Endothelial cell of umbilical vein (primary cell): ENCODE measurements at regions not wholly inside any gene's neighbourhood (a gene's known extent, or its start where the extent isn't known, plus 50 kb on each side); places are given as distances from the start of the nearest gene placed in this dataset.

Experiments used
- BruUV-seq: library from RNA; stranded (reverse); fragments of 400-500 nt; replicated peaks from 2 replicates; lab custom pipeline; 2021; lab: Mats Ljungman, UMichigan
- CTCF ChIA-PET: fragments of 300-600, 350-600 bp; sonication (Branson Sonifier 250); formaldehyde crosslinking; loops from one replicate; lab custom pipeline; 2021; ENCODE audit warnings: antibody characterized with exemption, inconsistent platforms; lab: Charles Lee
- POLR2A ChIA-PET: fragments of 300-600, 350-600 bp; sonication (Branson Sonifier 250); formaldehyde crosslinking; loops from one replicate; lab custom pipeline; 2021; ENCODE audit warnings: antibody characterized with exemption, inconsistent platforms; lab: Charles Lee
- DNase-seq: peaks from one replicate; pipeline ENCODE4 v3.0.0-alpha.2; 2011; ENCODE audit warnings: low read depth, low spot score
- FAIRE-seq: peaks from 2 replicates; lab custom pipeline; 2011; peaks lifted over from hg19 to GRCh38; lab: Jason Lieb, UNC
- H2AFZ ChIP-seq: 2 replicates; pipeline ENCODE4 v1.6.0; 2012; ENCODE audit warnings: low read depth, low read length, control low read depth, inconsistent platforms
- H3K27ac ChIP-seq: 2 replicates; pipeline ENCODE4 v1.5.1; 2011; ENCODE audit warnings: low read depth, mild to moderate bottlenecking, control low read depth, low read length, moderate library complexity; ENCODE audit not compliant: insufficient read depth
- H3K27me3 ChIP-seq, 2 experiments: 2 replicates each; pipeline versions ENCODE4 v1.6.0 to v1.6.1; 2011; ENCODE audit warnings: low read length in 2 of 2, mixed read lengths in 1 of 2; ENCODE audit not compliant: control insufficient read depth in 2 of 2, insufficient read depth in 2 of 2
- H3K36me3 ChIP-seq, 2 experiments: 2 replicates in 1 of 2; 3 replicates in 1 of 2; pipeline ENCODE4 v1.5.1; 2011; ENCODE audit warnings: low read length in 2 of 2, mild to moderate bottlenecking in 1 of 2, moderate library complexity in 1 of 2; ENCODE audit not compliant: control insufficient read depth in 2 of 2, insufficient read depth in 2 of 2; ENCODE audit errors: extremely low read depth in 1 of 2
- H3K4me1 ChIP-seq: 3 replicates; pipeline ENCODE4 v1.5.1; 2011; ENCODE audit warnings: mild to moderate bottlenecking, low read length; ENCODE audit not compliant: control insufficient read depth, insufficient read depth; ENCODE audit errors: extremely low read depth
- H3K4me2 ChIP-seq: 2 replicates; pipeline ENCODE4 v1.6.1; 2011; ENCODE audit warnings: low read length, control low read depth, mixed read lengths; ENCODE audit not compliant: insufficient read depth
- H3K4me3 ChIP-seq, 3 experiments: fragments of 200-600 bp in 1 of 3; sonication (generic), shearing (Covaris generic) in 1 of 3; replicated peaks in 1 of 3; 2 replicates each; pipeline ENCODE4 v1.5.1; 2011 to 2016; ENCODE audit warnings: control low read depth in 3 of 3, low read length in 3 of 3, mild to moderate bottlenecking in 2 of 3, inconsistent platforms in 1 of 3, low read depth in 1 of 3, moderate library complexity in 1 of 3; ENCODE audit not compliant: insufficient read depth in 1 of 3
- H3K79me2 ChIP-seq: 2 replicates; pipeline ENCODE4 v1.6.0; 2012; ENCODE audit warnings: low read length, inconsistent platforms; ENCODE audit not compliant: control insufficient read depth, insufficient read depth
- H3K9ac ChIP-seq: replicated peaks from 2 replicates; pipeline ENCODE3; 2011; ENCODE audit warnings: low read length, control low read depth; ENCODE audit not compliant: insufficient read depth; ENCODE audit errors: extremely low read depth
- H3K9me1 ChIP-seq: replicated peaks from 3 replicates; pipeline ENCODE4 v1.6.0; 2011; ENCODE audit warnings: mild to moderate bottlenecking, low read length; ENCODE audit not compliant: control insufficient read depth, insufficient read depth; ENCODE audit errors: extremely low read depth
- H3K9me3 ChIP-seq: replicated peaks from 2 replicates; pipeline ENCODE4 v1.5.1; 2012; ENCODE audit warnings: low read length, inconsistent platforms; ENCODE audit not compliant: control insufficient read depth, insufficient read depth
- H4K20me1 ChIP-seq: replicated peaks from 2 replicates; pipeline ENCODE3; 2011; ENCODE audit warnings: mild to moderate bottlenecking, low read length; ENCODE audit not compliant: control insufficient read depth, insufficient read depth; ENCODE audit errors: extremely low read depth
- EZH2 ChIP-seq: IDR thresholded peaks from 2 replicates; pipeline ENCODE4 v1.6.1; 2012; ENCODE audit warnings: borderline replicate concordance, low read depth, mild to moderate bottlenecking, moderate library complexity, low read length, inconsistent platforms; ENCODE audit not compliant: severe bottlenecking
- FOS ChIP-seq: IDR thresholded peaks from 2 replicates; pipeline ENCODE4 v1.6.1; 2011; ENCODE audit warnings: mild to moderate bottlenecking, low read length, moderate library complexity, borderline replicate concordance; ENCODE audit not compliant: insufficient read depth
- GATA2 ChIP-seq: IDR thresholded peaks from 2 replicates; pipeline ENCODE4 v1.7.0; 2011; ENCODE audit warnings: low read depth, mild to moderate bottlenecking, moderate library complexity, mixed read lengths, low read length; ENCODE audit not compliant: insufficient read length, insufficient read depth
- JUN ChIP-seq: IDR thresholded peaks from 2 replicates; pipeline ENCODE4 v1.6.1; 2011; ENCODE audit warnings: borderline replicate concordance, low read depth; ENCODE audit not compliant: insufficient read length, insufficient read depth
- MYC ChIP-seq: IDR thresholded peaks from one replicate; pipeline ENCODE4 v1.6.1; 2011; ENCODE audit warnings: mild to moderate bottlenecking, low read depth, low read length
- POLR2A ChIP-seq: IDR thresholded peaks from 2 replicates; pipeline ENCODE4 v1.6.1; 2012; ENCODE audit warnings: low read depth, mild to moderate bottlenecking, control low read depth, low read length
- POLR2AphosphoS5 ChIP-seq: IDR thresholded peaks from 2 replicates; pipeline ENCODE4 v1.6.1; 2012; ENCODE audit warnings: low read depth, mild to moderate bottlenecking, control low read depth, low read length, moderate library complexity; ENCODE audit not compliant: insufficient read depth
- dilution Hi-C: fragments of 300-500 bp; cut with MboI; formaldehyde crosslinking; loops from one replicate; pipeline ENCODE4 v1.15.0; 2019; ENCODE audit warnings: low sequenced_read_pairs; ENCODE audit not compliant: extremely low pct_ligation_motif_present
- intact Hi-C: fragments of 100-400 bp; cut with micrococcal nuclease; formaldehyde crosslinking; loops from one replicate; pipeline ENCODE4 v1.10.0; 2022
- TF ChIP-seq, protein P1 (sequence below): IDR thresholded peaks from 2 replicates; pipeline ENCODE4 v1.6.1; 2011; ENCODE audit not compliant: insufficient read depth, insufficient read length
- TF ChIP-seq, protein P2 (sequence below), 2 donors: IDR thresholded peaks; 1 replicate in 1 of 2; 2 replicates in 1 of 2; pipeline ENCODE4 v1.5.1; 2011; ENCODE audit warnings: low read length in 2 of 2, mild to moderate bottlenecking in 2 of 2, moderate library complexity in 2 of 2, control low read depth in 1 of 2, inconsistent platforms in 1 of 2, low read depth in 1 of 2; ENCODE audit not compliant: insufficient read depth in 1 of 2; ENCODE audit errors: extremely low read depth in 1 of 2

DNA sequence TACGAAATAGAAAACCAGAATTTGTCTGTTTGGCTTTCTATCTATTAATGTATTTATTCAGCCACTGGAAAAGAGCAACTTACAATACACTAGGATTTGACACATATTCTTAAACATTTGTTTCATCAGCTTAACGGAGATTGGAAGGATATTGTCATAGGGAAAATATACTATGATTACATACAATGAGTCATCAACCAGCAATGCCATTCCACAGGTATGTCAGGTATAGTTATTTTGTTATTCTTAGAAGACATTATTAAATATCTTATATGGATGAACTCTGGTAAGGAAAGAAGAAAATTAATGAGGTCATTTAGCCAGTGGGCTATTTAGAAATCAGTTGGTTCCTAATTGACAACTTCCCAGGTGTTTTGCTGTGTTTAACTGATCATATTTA is 926.6 kb downstream of the STIM2 start:
- CTCF ChIA-PET, result no interaction called here
- FAIRE-seq (no peak), DNase-seq (no peak)
- TF ChIP-seq GATA2 (no peak), POLR2A (no peak), EZH2 (no peak), POLR2AphosphoS5 (no peak), JUN (no peak), FOS (no peak), MYC (no peak)
- TF ChIP-seq, protein P1, sequence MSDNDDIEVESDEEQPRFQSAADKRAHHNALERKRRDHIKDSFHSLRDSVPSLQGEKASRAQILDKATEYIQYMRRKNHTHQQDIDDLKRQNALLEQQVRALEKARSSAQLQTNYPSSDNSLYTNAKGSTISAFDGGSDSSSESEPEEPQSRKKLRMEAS, result no peak
- TF ChIP-seq, protein P2, sequence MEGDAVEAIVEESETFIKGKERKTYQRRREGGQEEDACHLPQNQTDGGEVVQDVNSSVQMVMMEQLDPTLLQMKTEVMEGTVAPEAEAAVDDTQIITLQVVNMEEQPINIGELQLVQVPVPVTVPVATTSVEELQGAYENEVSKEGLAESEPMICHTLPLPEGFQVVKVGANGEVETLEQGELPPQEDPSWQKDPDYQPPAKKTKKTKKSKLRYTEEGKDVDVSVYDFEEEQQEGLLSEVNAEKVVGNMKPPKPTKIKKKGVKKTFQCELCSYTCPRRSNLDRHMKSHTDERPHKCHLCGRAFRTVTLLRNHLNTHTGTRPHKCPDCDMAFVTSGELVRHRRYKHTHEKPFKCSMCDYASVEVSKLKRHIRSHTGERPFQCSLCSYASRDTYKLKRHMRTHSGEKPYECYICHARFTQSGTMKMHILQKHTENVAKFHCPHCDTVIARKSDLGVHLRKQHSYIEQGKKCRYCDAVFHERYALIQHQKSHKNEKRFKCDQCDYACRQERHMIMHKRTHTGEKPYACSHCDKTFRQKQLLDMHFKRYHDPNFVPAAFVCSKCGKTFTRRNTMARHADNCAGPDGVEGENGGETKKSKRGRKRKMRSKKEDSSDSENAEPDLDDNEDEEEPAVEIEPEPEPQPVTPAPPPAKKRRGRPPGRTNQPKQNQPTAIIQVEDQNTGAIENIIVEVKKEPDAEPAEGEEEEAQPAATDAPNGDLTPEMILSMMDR (IDR thresholded peaks at IDR 0.05; ENCODE audit: extremely low read depth in 1 of 2, insufficient read depth in 1 of 2, low read depth in 1 of 2, low read length in 2 of 2), result no peak
- no peak overlapping the region for H3K27ac ChIP-seq
- H3K9me3 ChIP-seq, result no peaks in the 10 kb centered on the region
- H3K9ac ChIP-seq, result no peak overlapping the region
- BruUV-seq, result no TSS peak
- no peak overlapping the region for H2AFZ ChIP-seq
- no peaks in the 10 kb centered on the region for H3K27me3 ChIP-seq
- no peaks in the 10 kb centered on the region for H4K20me1 ChIP-seq
- intact Hi-C loops, result no loop called here
- no peaks in the 10 kb centered on the region for H3K4me1 ChIP-seq
- H3K4me2 ChIP-seq, result no peak overlapping the region
- no peaks in the 10 kb centered on the region for H3K36me3 ChIP-seq
- H3K4me3 ChIP-seq, result no peak overlapping the region
- POLR2A ChIA-PET, result no interaction called here
- H3K9me1 ChIP-seq, result no peaks in the 10 kb centered on the region
- H3K79me2 ChIP-seq, result no peaks in the 10 kb centered on the region
- dilution Hi-C loops, result no loop called here
